OCI-LY7 (cell line): ENCODE measurements at regions not wholly inside any gene's neighbourhood (a gene's known extent, or its start where the extent isn't known, plus 50 kb on each side); places are given as distances from the start of the nearest gene placed in this dataset.

Experiments
- BruUV-seq: library from RNA; stranded (reverse); fragments of 400-500 nt; replicated peaks from 2 replicates; lab custom pipeline; 2021; lab: Mats Ljungman, UMichigan
- CTCF ChIA-PET: fragments of 300-600 bp; sonication (Branson Sonifier 250); formaldehyde crosslinking; loops from one replicate; lab custom pipeline; 2022; ENCODE audit warnings: antibody characterized with exemption; ENCODE audit not compliant: unreplicated experiment; lab: Charles Lee
- POLR2A ChIA-PET: fragments of 300-600 bp; sonication (Branson Sonifier 250); formaldehyde crosslinking; loops from one replicate; lab custom pipeline; 2022; ENCODE audit warnings: antibody characterized with exemption; lab: Charles Lee
- DNase-seq: peaks from one replicate; pipeline ENCODE4 v3.0.0-alpha.2; 2015; ENCODE audit warnings: low spot score
- H2AFZ ChIP-seq: fragments of 200-600 bp; sonication (generic), shearing (Covaris generic); 2 replicates; pipeline ENCODE4 v1.6.1; 2014; ENCODE audit warnings: mild to moderate bottlenecking, antibody characterized with exemption, low read length, moderate library complexity
- H3K27ac ChIP-seq: fragments of 200-600 bp; sonication (generic); 2 replicates; pipeline ENCODE4 v1.5.1; 2014; ENCODE audit warnings: mixed run types, low read depth, mild to moderate bottlenecking, moderate library complexity, low read length, inconsistent platforms; ENCODE audit not compliant: poor library complexity, severe bottlenecking
- H3K36me3 ChIP-seq: fragments of 200-600 bp; sonication (generic); 2 replicates; pipeline ENCODE4 v1.6.1; 2014; ENCODE audit warnings: mild to moderate bottlenecking, antibody characterized with exemption, low read length, moderate library complexity, mixed read lengths; ENCODE audit not compliant: insufficient read depth
- H3K4me1 ChIP-seq: fragments of 200-600 bp; sonication (generic); 2 replicates; pipeline ENCODE4 v1.5.1; 2014; ENCODE audit warnings: mild to moderate bottlenecking, low read length; ENCODE audit not compliant: insufficient read depth, poor library complexity, severe bottlenecking
- H3K4me2 ChIP-seq: fragments of 200-600 bp; sonication (generic); 2 replicates; pipeline ENCODE4 v1.6.1; 2014; ENCODE audit warnings: mild to moderate bottlenecking, low read length
- H3K4me3 ChIP-seq: fragments of 200-600 bp; sonication (generic); 2 replicates; pipeline ENCODE4 v1.5.1; 2014; ENCODE audit warnings: mild to moderate bottlenecking, low read depth, low read length; ENCODE audit not compliant: poor library complexity, severe bottlenecking
- H3K79me2 ChIP-seq: fragments of 200-600 bp; sonication (generic); 2 replicates; pipeline ENCODE4 v1.6.1; 2016; ENCODE audit warnings: low read depth, mild to moderate bottlenecking, low read length, moderate library complexity, mixed read lengths; ENCODE audit not compliant: insufficient read depth
- H3K9me2 ChIP-seq: fragments of 200-600 bp; sonication (generic); 2 replicates; pipeline ENCODE4 v1.6.1; 2016; ENCODE audit warnings: mild to moderate bottlenecking, low read length, mixed read lengths; ENCODE audit not compliant: insufficient read depth
- H3K9me3 ChIP-seq: fragments of 200-600 bp; sonication (generic); 2 replicates; pipeline ENCODE4 v1.6.1; 2014; ENCODE audit warnings: mild to moderate bottlenecking, mixed run types, low read length, mixed read lengths
- H4K20me1 ChIP-seq: fragments of 200-600 bp; sonication (generic); 2 replicates; pipeline ENCODE4 v1.6.1; 2014; ENCODE audit warnings: mild to moderate bottlenecking, antibody characterized with exemption, low read length, moderate library complexity, mixed read lengths; ENCODE audit not compliant: insufficient read depth
- CTCF ChIP-seq: fragments of 200-600 bp; sonication (generic); conservative IDR thresholded peaks from 2 replicates; pipeline ENCODE4 v1.5.1; 2014; ENCODE audit warnings: mild to moderate bottlenecking, antibody characterized with exemption, low read length, moderate library complexity, mixed read lengths
- EZH2phosphoT487 ChIP-seq: fragments of 200-600 bp; sonication (generic); IDR thresholded peaks from 2 replicates; pipeline ENCODE4 v1.6.1; 2018; ENCODE audit warnings: low read depth, borderline replicate concordance, mild to moderate bottlenecking, mixed run types, antibody characterized with exemption, low read length, moderate library complexity, mixed read lengths
- intact Hi-C: fragments of 100-400 bp; cut with micrococcal nuclease; formaldehyde crosslinking; loops from one replicate; pipeline ENCODE4 v1.10.0; 2022; ENCODE audit not compliant: unreplicated experiment

DNA sequence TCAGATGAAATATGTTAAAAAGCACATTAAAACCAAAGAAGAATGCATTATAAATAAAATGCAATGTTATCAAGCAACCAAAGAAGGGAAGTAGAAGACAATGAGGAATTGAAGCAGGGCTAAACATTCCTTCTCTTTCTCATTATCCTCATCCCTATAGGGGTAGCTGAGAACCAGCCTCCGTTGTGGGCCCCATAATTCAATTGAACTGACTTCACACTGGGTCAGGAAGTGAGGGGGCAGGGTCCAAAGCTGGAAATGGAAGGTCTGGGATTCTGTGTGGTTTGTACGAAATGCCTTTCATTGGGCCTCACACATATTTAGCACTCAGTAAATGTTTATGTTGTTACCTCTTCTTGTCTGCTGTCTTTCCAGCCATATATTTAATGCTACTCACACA lies 220.4 kb upstream of the CD180 start:
- TF ChIP-seq CTCF = no peak
- TF ChIP-seq EZH2phosphoT487 = no peak
- no peak overlapping the region for H3K4me3 ChIP-seq
- H3K36me3 ChIP-seq = no peaks in the 10 kb centered on the region
- intact Hi-C loops = no loop called here
- no peak overlapping the region for H3K27ac ChIP-seq
- no peak overlapping the region for H2AFZ ChIP-seq
- no peaks in the 10 kb centered on the region for H3K9me3 ChIP-seq
- CTCF ChIA-PET = no interaction called here
- H3K79me2 ChIP-seq = no peaks in the 10 kb centered on the region
- H3K4me1 ChIP-seq = no peaks in the 10 kb centered on the region
- no peak overlapping the region for H3K4me2 ChIP-seq
- H3K9me2 ChIP-seq = no peaks in the 10 kb centered on the region
- DNase-seq = no peak
- POLR2A ChIA-PET = no interaction called here
- H4K20me1 ChIP-seq = no peaks in the 10 kb centered on the region
- BruUV-seq = no TSS peak

DNA sequence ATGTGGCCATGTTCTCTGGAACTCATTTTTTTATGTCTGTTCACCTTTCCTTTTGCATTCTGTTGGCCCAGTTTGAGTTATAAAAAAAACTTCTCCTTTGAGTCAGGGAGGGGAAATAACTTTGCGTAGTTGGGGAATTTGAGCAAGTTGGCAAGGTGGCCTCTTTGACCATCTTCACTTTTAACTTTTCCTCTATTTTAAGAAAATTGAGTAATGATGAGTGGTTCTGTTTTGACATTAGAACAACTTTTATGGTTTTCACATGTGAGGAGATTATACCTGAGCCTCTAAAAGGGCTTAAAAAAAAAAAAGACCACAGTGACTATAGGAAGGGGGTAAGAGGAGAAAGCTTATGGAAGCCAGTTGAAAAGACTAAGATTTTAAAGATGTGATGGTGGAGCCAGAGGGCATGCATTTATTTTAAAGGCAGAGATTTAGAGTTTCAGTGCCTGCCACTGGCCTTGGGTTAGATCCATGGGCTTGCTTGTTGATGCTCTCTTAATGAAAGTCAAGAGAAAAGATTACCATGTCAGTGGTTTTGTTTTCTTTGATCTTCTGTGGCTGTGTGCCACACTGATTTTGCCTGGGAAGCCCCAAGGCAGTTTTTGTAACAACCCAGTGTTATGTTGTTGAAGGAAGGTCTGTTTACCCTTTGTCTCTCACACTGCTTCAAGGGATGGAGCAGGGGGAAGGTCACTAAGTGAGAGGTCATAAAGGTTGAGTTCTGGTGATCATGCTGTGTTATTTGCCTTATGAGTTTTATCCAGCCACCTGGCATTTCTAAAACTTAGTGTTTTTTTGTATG lies 219.7 kb upstream of the CD180 start:
- POLR2A ChIA-PET = no interaction called here
- Histone ChIP-seq H3K27ac (no peak overlapping the region), H3K36me3 (no peaks in the 10 kb centered on the region), H3K9me2 (no peaks in the 10 kb centered on the region), H2AFZ (no peak overlapping the region), H4K20me1 (no peaks in the 10 kb centered on the region), H3K4me1 (no peaks in the 10 kb centered on the region), H3K4me3 (no peak overlapping the region), H3K79me2 (no peaks in the 10 kb centered on the region), H3K4me2 (no peak overlapping the region), H3K9me3 (no peaks in the 10 kb centered on the region)
- CTCF ChIA-PET = no interaction called here
- TF ChIP-seq CTCF (no peak), EZH2phosphoT487 (no peak)
- intact Hi-C loops = no loop called here
- DNase-seq = no peak
- BruUV-seq = no TSS peak

DNA sequence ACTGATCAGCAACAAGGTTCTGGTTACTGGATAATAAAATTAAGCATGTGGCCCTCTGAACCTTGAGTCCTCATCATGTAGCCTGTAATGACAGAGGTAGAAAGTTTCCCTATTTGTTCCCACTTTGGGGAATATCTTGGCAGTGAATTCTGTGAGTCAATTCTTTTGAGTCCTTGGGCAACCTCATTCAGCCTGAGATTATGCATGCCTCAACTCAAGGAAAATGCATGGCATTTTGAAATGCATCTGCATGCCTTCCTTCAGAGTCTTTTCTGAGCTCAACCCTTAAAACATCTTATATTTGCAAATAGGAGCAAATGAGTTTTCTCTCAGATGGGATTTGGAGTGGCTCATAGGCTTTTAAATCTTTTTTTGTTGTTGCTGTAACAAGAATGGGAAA lies 218.1 kb upstream of the CD180 start:
- no peaks in the 10 kb centered on the region for H3K4me1 ChIP-seq
- BruUV-seq = no TSS peak
- POLR2A ChIA-PET = no interaction called here
- H3K27ac ChIP-seq = no peak overlapping the region
- no peaks in the 10 kb centered on the region for H3K36me3 ChIP-seq
- CTCF ChIA-PET = no interaction called here
- no peaks in the 10 kb centered on the region for H3K9me2 ChIP-seq
- TF ChIP-seq EZH2phosphoT487 = no peak
- TF ChIP-seq CTCF = no peak
- H3K4me3 ChIP-seq = no peak overlapping the region
- no peak overlapping the region for H2AFZ ChIP-seq
- no peaks in the 10 kb centered on the region for H4K20me1 ChIP-seq
- no peak for DNase-seq
- no peaks in the 10 kb centered on the region for H3K79me2 ChIP-seq
- no peaks in the 10 kb centered on the region for H3K9me3 ChIP-seq
- H3K4me2 ChIP-seq = no peak overlapping the region
- intact Hi-C loops = no loop called here
